ENCODE measurements at regions not wholly inside any gene's neighbourhood (a gene's known extent, or its start where the extent isn't known, plus 50 kb on each side); places are given as distances from the start of the nearest gene placed in this dataset.

GRCh38 chr1:234865171-234866006 is 255.4 kb upstream of the IRF2BP2 start:
- TF ChIP-seq CTCF (IDR thresholded peaks at IDR 0.05; ENCODE audit: insufficient read depth, low read length) (no peak), GABPA (IDR thresholded peaks at IDR 0.05; ENCODE audit: low read depth) (no peak), POLR2AphosphoS5 (IDR thresholded peaks at IDR 0.05; ENCODE audit: low read depth) (no peak)

Measured in HL-60 (cell line).